HTR-8/SVneo (cell line): ENCODE measurements at regions not wholly inside any gene's neighbourhood (a gene's known extent, or its start where the extent isn't known, plus 50 kb on each side); places are given as distances from the start of the nearest gene placed in this dataset.
"Not testable (repeated sequence)": the region's sequence is repeated elsewhere in the genome, so short reads cannot be mapped to it uniquely, and the experiment has no call there.

ENCODE experiments used
- DNase-seq: peaks from one replicate; pipeline ENCODE4 v3.0.0; 2011; ENCODE audit warnings: low spot score, mixed read lengths; ENCODE audit not compliant: insufficient read length
- FAIRE-seq: peaks from 2 replicates; lab custom pipeline; 2011; peaks lifted over from hg19 to GRCh38; lab: Jason Lieb, UNC

DNA sequence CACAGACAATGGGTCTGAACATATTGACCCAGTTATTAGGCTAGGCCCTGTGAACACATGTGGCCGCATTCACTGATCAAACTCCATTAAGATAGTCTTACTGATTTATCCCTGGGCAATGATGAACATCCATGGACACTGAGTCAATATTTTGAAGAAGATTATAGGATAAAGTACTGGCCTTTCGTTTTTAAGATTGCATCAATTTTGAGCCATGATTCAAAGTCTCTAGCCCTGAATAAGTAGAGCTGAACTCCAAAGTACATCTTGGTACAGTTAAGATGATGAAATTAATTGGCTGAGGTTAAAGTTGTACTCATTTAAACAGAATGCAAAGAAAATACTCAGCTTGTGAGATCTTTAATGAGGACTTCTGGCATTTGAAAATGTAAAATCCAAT lies 1581.9 kb downstream of the EFNB2 start:
- DNase-seq (no peak), FAIRE-seq (no peak)

DNA sequence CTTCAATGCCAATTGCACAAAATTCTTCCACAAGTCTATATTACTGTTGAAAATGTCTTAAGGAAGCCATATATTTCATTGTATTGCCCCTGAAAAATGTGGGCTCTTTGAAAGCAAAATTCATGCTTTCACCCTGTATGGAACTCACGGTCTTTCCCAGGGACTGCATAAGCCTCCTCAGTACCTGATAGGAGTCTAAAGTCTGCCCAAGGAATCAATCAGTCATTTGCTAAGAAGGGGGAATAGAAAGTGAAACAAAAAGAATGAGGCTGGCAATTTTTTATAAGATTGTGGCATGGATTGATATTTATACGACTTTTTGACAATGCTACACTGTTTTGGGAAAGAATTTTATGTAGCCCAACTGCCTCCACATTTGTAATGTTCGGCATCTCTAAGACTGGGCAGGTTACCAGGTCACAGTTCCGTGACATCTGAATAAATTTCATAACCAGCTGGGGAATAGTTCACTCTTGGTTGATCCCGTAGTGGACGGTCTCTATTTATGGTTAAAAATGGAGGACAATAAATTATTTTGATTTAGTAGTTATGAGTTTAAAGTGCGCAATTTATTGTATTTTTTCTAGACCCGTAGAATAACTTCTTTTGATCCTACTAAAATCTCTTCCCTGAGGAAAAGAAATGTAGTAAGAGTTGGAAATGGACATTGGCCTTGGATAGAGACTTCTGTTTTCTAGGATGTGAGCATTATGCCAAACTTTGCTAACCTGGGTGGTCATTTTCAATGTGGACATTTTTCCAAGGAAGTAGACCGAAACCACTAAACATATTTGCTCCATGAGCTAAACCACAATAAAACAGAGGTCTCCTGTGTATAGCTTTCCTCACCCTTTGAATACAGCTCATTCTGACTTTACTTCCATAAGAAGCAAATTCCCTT lies 1585.4 kb downstream of the EFNB2 start:
- DNase-seq (no peak), FAIRE-seq (no peak)

GRCh38 chr13:104944176-104944575 lies 1591.3 kb downstream of the EFNB2 start:
- DNase-seq: no peak
- FAIRE-seq: no peak

DNA sequence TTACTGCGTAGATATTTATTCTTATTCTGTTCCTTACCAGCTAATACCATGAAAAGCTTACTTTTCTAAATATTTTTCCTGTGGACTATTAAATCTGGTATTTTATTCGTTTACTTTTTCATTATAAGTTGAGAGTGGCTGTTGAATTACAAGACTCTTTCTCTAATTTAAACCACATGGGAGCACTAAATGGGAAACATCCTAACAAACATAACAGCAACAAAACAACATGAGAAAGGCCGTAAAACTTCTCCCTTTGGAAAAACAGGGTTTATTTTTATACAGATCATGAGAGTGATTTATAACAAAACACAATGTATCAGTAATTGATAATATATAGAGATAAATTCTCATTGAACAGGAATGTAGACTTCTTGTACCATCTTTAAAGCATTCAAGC lies 1592.1 kb downstream of the EFNB2 start:
- DNase-seq (no peak), FAIRE-seq (no peak)

DNA sequence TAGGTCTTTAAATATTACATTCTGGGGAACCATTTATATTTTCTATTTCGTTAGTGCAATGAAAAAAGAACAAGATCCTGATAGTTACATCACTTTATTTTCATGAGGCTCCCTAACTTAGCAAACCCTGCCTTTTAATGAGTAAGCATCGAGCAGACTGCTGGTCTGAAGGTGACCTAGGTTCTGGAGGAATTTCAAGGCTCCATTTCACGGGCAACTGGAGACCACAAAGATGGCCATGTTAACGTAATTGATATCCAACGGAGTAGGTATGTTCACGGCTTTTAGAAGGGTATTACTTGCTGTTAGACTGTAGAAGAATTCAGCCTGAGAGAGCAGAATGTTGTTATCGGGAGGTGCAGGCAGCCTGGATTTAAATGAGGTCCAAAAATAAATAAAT lies 1597.6 kb downstream of the EFNB2 start:
- FAIRE-seq (no peak), DNase-seq (no peak)

GRCh38 chr13:104936304-104936703 lies 1599.2 kb downstream of the EFNB2 start:
- no peak for FAIRE-seq
- DNase-seq: no peak

GRCh38 chr13:104920513-104920912 lies 1614.9 kb downstream of the EFNB2 start:
- FAIRE-seq: not testable (repeated sequence)

GRCh38 chr13:104920091-104920490 lies 1615.4 kb downstream of the EFNB2 start:
- FAIRE-seq: no peak

More at GRCh38 chr13:104920513-104920912, 1614.9 kb downstream of the EFNB2 start:
- DNase-seq: not testable (repeated sequence)

GRCh38 chr13:104900191-104900817 lies 1635.2 kb downstream of the EFNB2 start:
- FAIRE-seq (no peak), DNase-seq (no peak)

More at GRCh38 chr13:104920091-104920490, 1615.4 kb downstream of the EFNB2 start:
- no peak for DNase-seq

- DNase-seq: no peak
- FAIRE-seq: no peak
These were observed 1637.0 kb downstream of the EFNB2 start for GRCh38 chr13:104898484-104898883.

DNA sequence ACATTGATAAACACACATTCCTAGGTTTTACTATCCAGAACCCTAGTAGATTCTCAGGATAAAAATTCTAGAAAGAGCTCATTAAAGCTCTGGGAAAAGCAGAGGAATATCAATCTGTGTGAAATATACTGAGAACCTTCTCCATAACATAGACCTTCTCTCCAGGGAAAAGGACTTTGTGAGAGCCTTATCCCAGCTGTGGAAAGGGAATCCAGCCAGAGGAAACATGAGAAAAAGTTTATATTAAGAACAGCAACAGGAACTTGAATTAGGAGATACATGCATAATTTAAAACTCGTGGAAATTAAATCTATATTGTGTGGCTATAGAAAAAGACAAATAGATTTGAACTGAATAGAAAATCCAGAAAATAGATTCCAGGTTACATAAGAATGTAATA lies 1639.9 kb downstream of the EFNB2 start:
- DNase-seq (no peak), FAIRE-seq (no peak)

- no peak for FAIRE-seq
- no peak for DNase-seq
These were observed 1660.3 kb downstream of the EFNB2 start for GRCh38 chr13:104875038-104875754.

- DNase-seq: no peak
- no peak for FAIRE-seq
These were observed 1663.3 kb downstream of the EFNB2 start for GRCh38 chr13:104872153-104872552.

- FAIRE-seq (no peak), DNase-seq (no peak)
These were observed 1664.0 kb downstream of the EFNB2 start for GRCh38 chr13:104871456-104871855.

GRCh38 chr13:104869501-104869900 lies 1666.0 kb downstream of the EFNB2 start:
- DNase-seq (no peak), FAIRE-seq (no peak)

DNA sequence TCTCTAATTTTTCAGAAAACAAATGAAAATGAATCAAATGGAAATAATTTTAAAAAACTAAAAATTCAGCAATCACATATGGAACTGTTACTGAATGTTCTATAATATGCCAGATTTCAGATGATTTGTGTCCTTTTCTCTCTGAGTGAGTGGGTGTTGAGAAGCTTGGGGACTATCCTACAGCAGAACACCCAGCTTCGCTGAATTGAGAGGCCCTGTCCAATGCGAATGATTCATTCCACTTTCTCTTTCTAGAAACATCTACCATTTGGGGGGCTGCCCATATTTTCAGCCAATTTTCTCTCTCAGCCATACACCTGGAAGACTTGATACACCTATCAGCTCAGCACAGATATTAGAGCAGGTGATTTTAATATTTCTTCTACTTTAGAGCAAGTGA lies 1666.7 kb downstream of the EFNB2 start:
- no peak for DNase-seq
- no peak for FAIRE-seq

DNA sequence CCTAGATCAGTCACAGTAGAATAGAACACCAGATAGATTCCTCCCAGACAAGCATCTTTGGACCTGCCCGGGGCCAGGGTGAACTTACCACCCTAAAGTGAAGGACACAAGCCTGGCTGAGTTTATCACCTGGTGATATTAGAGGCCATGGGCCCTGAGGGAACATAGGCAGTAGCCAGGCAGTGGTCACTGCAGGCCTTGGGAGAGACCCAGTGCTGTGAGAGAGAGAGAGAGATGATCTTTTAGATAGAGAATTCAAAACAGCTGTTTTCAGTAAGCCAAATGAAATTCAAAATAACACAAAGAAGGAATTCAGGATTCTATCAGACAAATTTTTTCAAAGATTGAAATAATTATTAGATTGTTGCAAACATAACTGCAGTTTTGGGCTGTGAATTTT lies 1679.9 kb downstream of the EFNB2 start:
- no peak for FAIRE-seq
- DNase-seq: no peak

DNA sequence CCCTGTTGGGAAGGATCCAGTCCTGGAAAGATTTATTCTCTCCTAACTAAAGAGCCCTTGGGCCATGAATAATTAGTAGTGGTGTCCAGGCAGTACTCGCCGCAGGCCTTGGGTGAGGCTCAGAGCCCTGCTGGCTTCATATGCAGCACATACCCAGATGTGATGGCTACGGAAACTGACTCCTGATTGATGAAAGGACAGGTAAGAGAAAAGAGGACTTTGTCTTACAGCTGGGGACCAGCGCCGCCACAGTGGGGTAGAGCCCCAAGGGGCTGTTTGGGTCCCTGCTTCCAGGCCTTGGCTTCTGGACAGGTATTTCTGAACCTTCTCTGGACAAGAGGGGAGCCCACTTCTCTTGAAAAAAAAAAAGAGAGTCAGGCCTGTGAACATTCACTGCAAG lies 1680.8 kb downstream of the EFNB2 start:
- FAIRE-seq: no peak
- no peak for DNase-seq

DNA sequence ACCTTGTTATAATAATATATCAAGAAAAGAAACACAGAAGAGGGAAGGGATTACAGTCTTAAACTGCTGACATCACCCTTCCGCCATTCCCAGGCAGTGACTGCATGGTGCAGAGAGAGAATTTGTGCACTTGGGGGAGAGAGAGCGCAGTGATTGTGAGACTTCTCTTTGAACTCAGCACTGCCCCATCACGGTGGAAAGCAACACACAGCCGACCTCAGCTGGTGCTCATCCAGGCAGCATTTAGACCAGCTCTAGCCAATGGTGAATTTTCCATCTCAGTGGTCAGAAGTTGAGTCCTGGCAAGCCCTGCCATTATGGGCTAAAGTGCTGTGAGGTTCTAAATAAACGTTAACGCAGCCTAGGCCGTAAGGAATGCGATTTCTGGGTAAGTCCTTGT lies 1681.5 kb downstream of the EFNB2 start:
- DNase-seq: no peak
- FAIRE-seq: no peak

DNA sequence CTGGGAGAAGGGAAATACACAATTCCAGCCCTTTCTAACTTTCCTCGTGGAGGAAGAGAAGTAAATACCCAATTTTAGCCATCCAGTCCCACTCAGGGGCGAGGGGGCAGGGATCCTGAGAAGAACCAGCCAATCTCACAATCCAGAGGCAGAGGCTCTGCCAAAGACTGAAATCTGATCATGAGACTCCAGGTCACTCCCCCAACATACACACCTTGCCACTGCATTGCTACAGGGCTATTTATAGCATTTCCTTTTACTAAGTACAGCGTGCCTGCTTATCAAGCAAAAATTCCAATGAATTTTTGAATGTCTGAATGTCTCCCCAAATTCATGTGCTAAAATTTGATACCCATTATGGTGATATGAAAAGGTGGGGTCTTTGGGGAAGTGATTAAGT lies 1687.5 kb downstream of the EFNB2 start:
- DNase-seq (no peak), FAIRE-seq (no peak)

- FAIRE-seq (no peak), DNase-seq (no peak)
These were observed 1692.1 kb downstream of the EFNB2 start for GRCh38 chr13:104843401-104843800.
